Smooth muscle cell (in vitro differentiated cells): ENCODE measurements at regions not wholly inside any gene's neighbourhood (a gene's known extent, or its start where the extent isn't known, plus 50 kb on each side); places are given as distances from the start of the nearest gene placed in this dataset.

Source experiments
- DNase-seq: peaks from one replicate; lab custom pipeline; 2025; ENCODE audit not compliant: unreplicated experiment; lab: John Stamatoyannopoulos, UW
- H2AFZ ChIP-seq: fragments of 200-600 bp; sonication (generic); 2 replicates; pipeline ENCODE4 v1.6.0; 2016; ENCODE audit warnings: antibody characterized with exemption, low read depth, mild to moderate bottlenecking
- H3F3A ChIP-seq: fragments of 200-600 bp; sonication (generic); 2 replicates; pipeline ENCODE4 v1.6.0; 2017; ENCODE audit warnings: antibody characterized with exemption, low read depth
- H3K27ac ChIP-seq: fragments of 200-600 bp; sonication (generic); 2 replicates; pipeline ENCODE4 v1.5.1; 2016; ENCODE audit warnings: low read depth, mild to moderate bottlenecking
- H3K27me3 ChIP-seq: fragments of 200-600 bp; sonication (generic); 2 replicates; pipeline ENCODE4 v1.6.1; 2016; ENCODE audit warnings: low read depth, mild to moderate bottlenecking
- H3K36me3 ChIP-seq: fragments of 200-600 bp; sonication (generic); 2 replicates; pipeline ENCODE4 v1.5.1; 2016; ENCODE audit warnings: low read depth
- H3K4me1 ChIP-seq: fragments of 200-600 bp; sonication (generic); 2 replicates; pipeline ENCODE4 v1.5.1; 2016; ENCODE audit warnings: low read depth
- H3K4me2 ChIP-seq: fragments of 200-600 bp; sonication (generic); 2 replicates; pipeline ENCODE4 v1.6.0; 2016; ENCODE audit warnings: mild to moderate bottlenecking
- H3K4me3 ChIP-seq: fragments of 200-600 bp; sonication (generic); 2 replicates; pipeline ENCODE4 v1.5.1; 2016; ENCODE audit warnings: mild to moderate bottlenecking
- H3K79me2 ChIP-seq: fragments of 200-600 bp; sonication (generic); 2 replicates; pipeline ENCODE4 v1.6.0; 2016; ENCODE audit warnings: low read depth, mild to moderate bottlenecking
- H3K9ac ChIP-seq: fragments of 200-600 bp; sonication (generic); 2 replicates; pipeline ENCODE4 v1.6.0; 2016; ENCODE audit warnings: low read depth
- H3K9me3 ChIP-seq: fragments of 200-600 bp; sonication (generic); replicated peaks from 2 replicates; pipeline ENCODE4 v1.5.1; 2016; ENCODE audit warnings: low read depth
- H4K20me1 ChIP-seq: fragments of 200-600 bp; sonication (generic); 2 replicates; pipeline ENCODE4 v1.6.0; 2016; ENCODE audit warnings: low read depth
- CTCF ChIP-seq: fragments of 200-600 bp; sonication (generic); IDR thresholded peaks from 2 replicates; pipeline ENCODE4 v1.5.1; 2017; ENCODE audit warnings: borderline replicate concordance, mild to moderate bottlenecking, antibody characterized with exemption; ENCODE audit not compliant: insufficient read depth, poor library complexity, severe bottlenecking
- WGBS: methylation state at CpG from one replicate; pipeline ENCODE4 v1.1.7; 2016; ENCODE audit warnings: low lambda C conversion rate; 5-methylcytosine and 5-hydroxymethylcytosine counted together

GRCh38 chrX:33784548-33784947 lies 347.6 kb downstream of the FAM47A start:
- Histone ChIP-seq H3K36me3 (no peaks in the 10 kb centered on the region), H4K20me1 (no peaks in the 10 kb centered on the region), H2AFZ (no peak overlapping the region), H3K4me2 (no peak overlapping the region), H3K27me3 (no peaks in the 10 kb centered on the region), H3K4me3 (no peak overlapping the region), H3K9ac (no peak overlapping the region), H3K9me3 (no peaks in the 10 kb centered on the region), H3K4me1 (no peaks in the 10 kb centered on the region), H3K79me2 (no peaks in the 10 kb centered on the region), H3K27ac (no peak overlapping the region), H3F3A (no peaks in the 10 kb centered on the region)
- no peak for DNase-seq
- TF ChIP-seq CTCF, result no peak

GRCh38 chrX:33741807-33742206 lies 390.3 kb downstream of the FAM47A start:
- no peaks in the 10 kb centered on the region for H3K79me2 ChIP-seq
- no peaks in the 10 kb centered on the region for H3K9me3 ChIP-seq
- H2AFZ ChIP-seq, result no peak overlapping the region
- TF ChIP-seq CTCF, result no peak
- no peak overlapping the region for H3K27ac ChIP-seq
- no peaks in the 10 kb centered on the region for H4K20me1 ChIP-seq
- H3K4me2 ChIP-seq, result no peak overlapping the region
- H3K36me3 ChIP-seq, result no peaks in the 10 kb centered on the region
- no peak for DNase-seq
- H3K4me1 ChIP-seq, result no peaks in the 10 kb centered on the region
- no peaks in the 10 kb centered on the region for H3F3A ChIP-seq
- 91% methylated on average over 11 of the region's 11 CpGs for WGBS
- H3K9ac ChIP-seq, result no peak overlapping the region
- H3K4me3 ChIP-seq, result no peak overlapping the region
- no peaks in the 10 kb centered on the region for H3K27me3 ChIP-seq

- Histone ChIP-seq H3K36me3 (no peaks in the 10 kb centered on the region), H3K27ac (no peak overlapping the region), H2AFZ (no peak overlapping the region), H3K27me3 (no peaks in the 10 kb centered on the region), H3K9ac (no peak overlapping the region), H3F3A (no peaks in the 10 kb centered on the region), H3K79me2 (no peaks in the 10 kb centered on the region), H4K20me1 (no peaks in the 10 kb centered on the region), H3K9me3 (no peaks in the 10 kb centered on the region), H3K4me2 (no peak overlapping the region), H3K4me3 (no peak overlapping the region), H3K4me1 (no peaks in the 10 kb centered on the region)
- TF ChIP-seq CTCF, result no peak
- 94% methylated on average over 1 of the region's 1 CpG for WGBS
- DNase-seq, result no peak
Measured at GRCh38 chrX:33735182-33735581, 396.9 kb downstream of the FAM47A start.

- Histone ChIP-seq H3K4me2 (peak overlapping the region; percentile 93), H3K4me3 (peak overlapping the region; percentile 58), H3K36me3 (no peaks in the 10 kb centered on the region), H4K20me1 (no peaks in the 10 kb centered on the region), H3F3A (no peaks in the 10 kb centered on the region), H3K27ac (no peak overlapping the region), H3K79me2 (no peaks in the 10 kb centered on the region), H3K4me1 (no peaks in the 10 kb centered on the region), H2AFZ (peak overlapping the region; percentile 89), H3K9ac (peak overlapping the region; percentile 2), H3K9me3 (no peaks in the 10 kb centered on the region), H3K27me3 (peaks cover 7% of the 10 kb centered on the region)
- DNase-seq, result no peak
- TF ChIP-seq CTCF, result no peak
- 20% methylated on average over 43 of the region's 45 CpGs for WGBS
Measured at GRCh38 chrX:33726281-33727160, 405.6 kb downstream of the FAM47A start.
